ENCODE measurements at regions not wholly inside any gene's neighbourhood (a gene's known extent, or its start where the extent isn't known, plus 50 kb on each side); places are given as distances from the start of the nearest gene placed in this dataset.

- TF ChIP-seq, protein P1, sequence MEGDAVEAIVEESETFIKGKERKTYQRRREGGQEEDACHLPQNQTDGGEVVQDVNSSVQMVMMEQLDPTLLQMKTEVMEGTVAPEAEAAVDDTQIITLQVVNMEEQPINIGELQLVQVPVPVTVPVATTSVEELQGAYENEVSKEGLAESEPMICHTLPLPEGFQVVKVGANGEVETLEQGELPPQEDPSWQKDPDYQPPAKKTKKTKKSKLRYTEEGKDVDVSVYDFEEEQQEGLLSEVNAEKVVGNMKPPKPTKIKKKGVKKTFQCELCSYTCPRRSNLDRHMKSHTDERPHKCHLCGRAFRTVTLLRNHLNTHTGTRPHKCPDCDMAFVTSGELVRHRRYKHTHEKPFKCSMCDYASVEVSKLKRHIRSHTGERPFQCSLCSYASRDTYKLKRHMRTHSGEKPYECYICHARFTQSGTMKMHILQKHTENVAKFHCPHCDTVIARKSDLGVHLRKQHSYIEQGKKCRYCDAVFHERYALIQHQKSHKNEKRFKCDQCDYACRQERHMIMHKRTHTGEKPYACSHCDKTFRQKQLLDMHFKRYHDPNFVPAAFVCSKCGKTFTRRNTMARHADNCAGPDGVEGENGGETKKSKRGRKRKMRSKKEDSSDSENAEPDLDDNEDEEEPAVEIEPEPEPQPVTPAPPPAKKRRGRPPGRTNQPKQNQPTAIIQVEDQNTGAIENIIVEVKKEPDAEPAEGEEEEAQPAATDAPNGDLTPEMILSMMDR (IDR thresholded peaks at IDR 0.05), result no peak
- no peak for TF ChIP-seq POLR2A (IDR thresholded peaks at IDR 0.05)
- no peak for TF ChIP-seq POLR2AphosphoS5 (IDR thresholded peaks at IDR 0.05)
These were observed 202.8 kb upstream of the THUMPD2 start for GRCh38 chr2:39981883-39982311.

Measured in sigmoid colon (tissue), 4 donors.